ENCODE measurements at regions not wholly inside any gene's neighbourhood (a gene's known extent, or its start where the extent isn't known, plus 50 kb on each side); places are given as distances from the start of the nearest gene placed in this dataset.

DNA sequence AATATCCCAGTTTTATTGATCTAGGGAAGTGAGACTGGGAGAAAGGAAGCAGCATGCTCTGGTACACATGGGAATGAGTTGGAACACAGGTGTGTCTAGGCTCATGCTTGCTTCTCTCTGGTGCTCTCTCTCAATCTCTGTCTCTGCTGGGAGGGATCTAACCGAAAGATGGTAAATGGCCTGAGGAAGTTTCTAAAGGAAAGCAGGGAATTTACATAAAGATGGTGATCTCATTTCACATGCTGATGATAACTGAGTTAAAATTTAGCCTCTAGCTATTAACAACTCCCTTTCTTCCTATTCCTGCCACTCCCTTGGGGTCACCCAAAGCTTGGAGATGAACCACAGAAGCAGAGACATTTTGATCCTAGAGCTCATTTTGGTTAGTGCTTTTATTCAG, 436.2 kb downstream of the SH3GL2 start:
- DNase-seq (ENCODE audit: low read depth in 1 of 2, low spot score in 1 of 2) = no peak
- Histone ChIP-seq H3K27ac (no peak overlapping the region), H3K4me2 (no peak overlapping the region), H3K9me3 (no peaks in the 10 kb centered on the region), H3K4me3 (no peak overlapping the region), H3K4me1 (no peaks in the 10 kb centered on the region)
- WGBS (ENCODE audit: missing lambda C conversion rate) = 9% methylated on average over 1 of the region's 1 CpG
- no peak for TF ChIP-seq HOXB13 (CRISPR knock-in tag; IDR thresholded peaks at IDR 0.05; ENCODE audit: low read depth)
- TF ChIP-seq HDAC2 (IDR thresholded peaks at IDR 0.05) = no peak
- TF ChIP-seq RNF2 (IDR thresholded peaks at IDR 0.05; ENCODE audit: borderline replicate concordance, low read depth) = no peak
- TF ChIP-seq GATA3 (IDR thresholded peaks at IDR 0.05; ENCODE audit: borderline replicate concordance) = no peak
- TF ChIP-seq RFX5 (IDR thresholded peaks at IDR 0.05) = no peak
- TF ChIP-seq PHF8 (IDR thresholded peaks at IDR 0.05; ENCODE audit: borderline replicate concordance, low read depth) = no peak
- no peak for TF ChIP-seq KDM1A (IDR thresholded peaks at IDR 0.05; ENCODE audit: low read depth)
- TF ChIP-seq RCOR1 (IDR thresholded peaks at IDR 0.05; ENCODE audit: low read depth, low read length) = no peak
- TF ChIP-seq EP300 (IDR thresholded peaks at IDR 0.05) = no peak
- TF ChIP-seq POLR2AphosphoS2 (conservative IDR thresholded peaks at IDR 0.05; ENCODE audit: low read length) = no peak
- TF ChIP-seq, protein P1, sequence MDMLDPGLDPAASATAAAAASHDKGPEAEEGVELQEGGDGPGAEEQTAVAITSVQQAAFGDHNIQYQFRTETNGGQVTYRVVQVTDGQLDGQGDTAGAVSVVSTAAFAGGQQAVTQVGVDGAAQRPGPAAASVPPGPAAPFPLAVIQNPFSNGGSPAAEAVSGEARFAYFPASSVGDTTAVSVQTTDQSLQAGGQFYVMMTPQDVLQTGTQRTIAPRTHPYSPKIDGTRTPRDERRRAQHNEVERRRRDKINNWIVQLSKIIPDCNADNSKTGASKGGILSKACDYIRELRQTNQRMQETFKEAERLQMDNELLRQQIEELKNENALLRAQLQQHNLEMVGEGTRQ (IDR thresholded peaks at IDR 0.05) = no peak
- TF ChIP-seq CEBPB (IDR thresholded peaks at IDR 0.05) = no peak
- TF ChIP-seq, protein P2, sequence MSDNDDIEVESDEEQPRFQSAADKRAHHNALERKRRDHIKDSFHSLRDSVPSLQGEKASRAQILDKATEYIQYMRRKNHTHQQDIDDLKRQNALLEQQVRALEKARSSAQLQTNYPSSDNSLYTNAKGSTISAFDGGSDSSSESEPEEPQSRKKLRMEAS (IDR thresholded peaks at IDR 0.05) = no peak
- TF ChIP-seq, protein P3, sequence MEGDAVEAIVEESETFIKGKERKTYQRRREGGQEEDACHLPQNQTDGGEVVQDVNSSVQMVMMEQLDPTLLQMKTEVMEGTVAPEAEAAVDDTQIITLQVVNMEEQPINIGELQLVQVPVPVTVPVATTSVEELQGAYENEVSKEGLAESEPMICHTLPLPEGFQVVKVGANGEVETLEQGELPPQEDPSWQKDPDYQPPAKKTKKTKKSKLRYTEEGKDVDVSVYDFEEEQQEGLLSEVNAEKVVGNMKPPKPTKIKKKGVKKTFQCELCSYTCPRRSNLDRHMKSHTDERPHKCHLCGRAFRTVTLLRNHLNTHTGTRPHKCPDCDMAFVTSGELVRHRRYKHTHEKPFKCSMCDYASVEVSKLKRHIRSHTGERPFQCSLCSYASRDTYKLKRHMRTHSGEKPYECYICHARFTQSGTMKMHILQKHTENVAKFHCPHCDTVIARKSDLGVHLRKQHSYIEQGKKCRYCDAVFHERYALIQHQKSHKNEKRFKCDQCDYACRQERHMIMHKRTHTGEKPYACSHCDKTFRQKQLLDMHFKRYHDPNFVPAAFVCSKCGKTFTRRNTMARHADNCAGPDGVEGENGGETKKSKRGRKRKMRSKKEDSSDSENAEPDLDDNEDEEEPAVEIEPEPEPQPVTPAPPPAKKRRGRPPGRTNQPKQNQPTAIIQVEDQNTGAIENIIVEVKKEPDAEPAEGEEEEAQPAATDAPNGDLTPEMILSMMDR (IDR thresholded peaks at IDR 0.05) = no peak
- no peak for TF ChIP-seq POLR2A (IDR thresholded peaks at IDR 0.05; ENCODE audit: low read length)
- TF ChIP-seq CBX8 (IDR thresholded peaks at IDR 0.05) = no peak
- TF ChIP-seq NR3C1 (IDR thresholded peaks at IDR 0.05) = no peak
- no peak for ATAC-seq
- no peak for FAIRE-seq
- ChIA-PET POLR2A (no interaction called here), CTCF (no interaction called here)

DNA sequence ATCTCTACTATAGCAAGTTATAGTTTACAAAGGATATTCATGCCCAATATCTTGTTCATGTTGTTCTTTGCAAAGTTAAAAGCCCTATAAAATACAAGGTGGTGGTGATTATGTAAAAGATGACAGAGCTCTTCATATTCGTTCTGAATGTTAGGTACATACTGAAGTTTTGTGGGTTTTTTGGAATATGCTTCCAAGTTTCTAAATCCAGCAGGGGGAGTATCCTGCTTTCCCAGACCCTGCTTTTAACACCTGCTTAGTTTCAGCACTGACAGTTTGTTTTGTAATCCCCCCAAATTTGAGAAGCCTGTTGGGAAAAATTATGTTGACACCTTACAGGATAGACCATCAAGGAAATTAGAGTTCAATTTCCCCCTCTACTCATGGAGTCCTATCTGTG, 438.3 kb downstream of the SH3GL2 start:
- H3K4me1 ChIP-seq = no peaks in the 10 kb centered on the region
- TF ChIP-seq, protein P4, sequence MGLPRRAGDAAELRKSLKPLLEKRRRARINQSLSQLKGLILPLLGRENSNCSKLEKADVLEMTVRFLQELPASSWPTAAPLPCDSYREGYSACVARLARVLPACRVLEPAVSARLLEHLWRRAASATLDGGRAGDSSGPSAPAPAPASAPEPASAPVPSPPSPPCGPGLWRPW (IDR thresholded peaks at IDR 0.05) = no peak
- TF ChIP-seq NPAS2 (CRISPR knock-in tag; IDR thresholded peaks at IDR 0.05; ENCODE audit: borderline replicate concordance) (no peak), CBX8 (IDR thresholded peaks at IDR 0.05) (no peak), NFE2L2 (conservative IDR thresholded peaks at IDR 0.05; ENCODE audit: low read length) (no peak), RCOR1 (IDR thresholded peaks at IDR 0.05; ENCODE audit: low read depth, low read length) (no peak)
- no peak for FAIRE-seq
- H3K4me2 ChIP-seq = no peak overlapping the region
- WGBS (ENCODE audit: missing lambda C conversion rate) = 0% methylated on average over 1 of the region's 1 CpG
- POLR2A ChIA-PET = no interaction called here
- ATAC-seq = no peak
- DNase-seq (ENCODE audit: low read depth in 1 of 2, low spot score in 1 of 2) = no peak
- no peak overlapping the region for H3K4me3 ChIP-seq
- CTCF ChIA-PET = interaction anchor here (0.6 to 1.4 kb wide), 3 partner anchors 14 to 984 kb away, joined by 3 read pairs; no protein-coding TSS in a partner anchor
- H3K27ac ChIP-seq = no peak overlapping the region
- H3K9me3 ChIP-seq = no peaks in the 10 kb centered on the region

DNA sequence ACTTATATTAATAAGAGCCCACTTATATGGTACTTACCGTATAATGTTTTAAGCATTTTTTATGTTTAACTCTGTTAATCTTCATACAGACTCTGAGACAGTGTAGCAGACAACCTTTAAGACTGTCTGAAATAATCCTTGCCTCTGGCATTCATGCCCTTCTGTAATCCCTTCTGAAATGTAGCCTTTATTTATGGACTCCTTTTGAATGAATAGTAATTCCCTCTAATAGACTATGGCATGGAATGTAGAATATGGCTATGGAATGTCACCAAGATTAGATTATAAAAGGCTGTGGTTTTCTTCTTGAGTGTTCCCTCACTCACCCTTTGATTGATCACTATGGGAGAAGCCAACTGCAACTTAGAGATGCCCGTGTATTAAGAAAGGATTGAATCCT, 439.4 kb downstream of the SH3GL2 start:
- H3K27ac ChIP-seq = no peak overlapping the region
- CTCF ChIA-PET = no interaction called here

More for the DNA sequence above, 439.4 kb downstream of the SH3GL2 start:
- DNase-seq (ENCODE audit: low read depth in 1 of 2, low spot score in 1 of 2) = no peak
- Histone ChIP-seq H3K4me3 (no peak overlapping the region), H3K4me1 (no peaks in the 10 kb centered on the region), H3K4me2 (no peak overlapping the region), H3K9me3 (no peaks in the 10 kb centered on the region)
- POLR2A ChIA-PET = no interaction called here
- WGBS (ENCODE audit: missing lambda C conversion rate) = 1% methylated on average over 2 of the region's 2 CpGs
- ATAC-seq = no peak
- TF ChIP-seq, protein P5, sequence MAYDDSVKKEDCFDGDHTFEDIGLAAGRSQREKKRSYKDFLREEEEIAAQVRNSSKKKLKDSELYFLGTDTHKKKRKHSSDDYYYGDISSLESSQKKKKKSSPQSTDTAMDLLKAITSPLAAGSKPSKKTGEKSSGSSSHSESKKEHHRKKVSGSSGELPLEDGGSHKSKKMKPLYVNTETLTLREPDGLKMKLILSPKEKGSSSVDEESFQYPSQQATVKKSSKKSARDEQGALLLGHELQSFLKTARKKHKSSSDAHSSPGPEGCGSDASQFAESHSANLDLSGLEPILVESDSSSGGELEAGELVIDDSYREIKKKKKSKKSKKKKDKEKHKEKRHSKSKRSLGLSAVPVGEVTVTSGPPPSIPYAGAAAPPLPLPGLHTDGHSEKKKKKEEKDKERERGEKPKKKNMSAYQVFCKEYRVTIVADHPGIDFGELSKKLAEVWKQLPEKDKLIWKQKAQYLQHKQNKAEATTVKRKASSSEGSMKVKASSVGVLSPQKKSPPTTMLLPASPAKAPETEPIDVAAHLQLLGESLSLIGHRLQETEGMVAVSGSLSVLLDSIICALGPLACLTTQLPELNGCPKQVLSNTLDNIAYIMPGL (CRISPR knock-in tag; IDR thresholded peaks at IDR 0.05; ENCODE audit: borderline replicate concordance) = no peak
- TF ChIP-seq HEYL (CRISPR knock-in tag; IDR thresholded peaks at IDR 0.05) (no peak), RCOR1 (IDR thresholded peaks at IDR 0.05; ENCODE audit: low read depth, low read length) (no peak), JUN (IDR thresholded peaks at IDR 0.05) (no peak), KDM1A (IDR thresholded peaks at IDR 0.05; ENCODE audit: low read depth) (no peak)
- TF ChIP-seq, protein P6, sequence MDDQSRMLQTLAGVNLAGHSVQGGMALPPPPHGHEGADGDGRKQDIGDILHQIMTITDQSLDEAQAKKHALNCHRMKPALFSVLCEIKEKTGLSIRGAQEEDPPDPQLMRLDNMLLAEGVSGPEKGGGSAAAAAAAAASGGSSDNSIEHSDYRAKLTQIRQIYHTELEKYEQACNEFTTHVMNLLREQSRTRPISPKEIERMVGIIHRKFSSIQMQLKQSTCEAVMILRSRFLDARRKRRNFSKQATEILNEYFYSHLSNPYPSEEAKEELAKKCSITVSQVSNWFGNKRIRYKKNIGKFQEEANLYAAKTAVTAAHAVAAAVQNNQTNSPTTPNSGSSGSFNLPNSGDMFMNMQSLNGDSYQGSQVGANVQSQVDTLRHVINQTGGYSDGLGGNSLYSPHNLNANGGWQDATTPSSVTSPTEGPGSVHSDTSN (IDR thresholded peaks at IDR 0.05) = no peak
- FAIRE-seq = no peak

Data from A549 (cell line).